K562 (cell line): ENCODE measurements at regions not wholly inside any gene's neighbourhood (a gene's known extent, or its start where the extent isn't known, plus 50 kb on each side); places are given as distances from the start of the nearest gene placed in this dataset.

ENCODE experiments used
- ATAC-seq: fragments of 200-7000 bp; cut with Tn5 transposase; 3 replicates; pipeline ENCODE4 v1.9.1; 2020; ENCODE audit warnings: moderate library complexity
- BruUV-seq: library from RNA; stranded (reverse); fragments of 400-500 nt; replicated peaks from 2 replicates; lab custom pipeline; 2021; lab: Mats Ljungman, UMichigan
- CTCF ChIA-PET: fragments of 300-600 bp; formaldehyde crosslinking; extraction: SDS; loops from one replicate; lab custom pipeline; 2021; ENCODE audit warnings: low intra/inter-chr PET ratio; lab: Yijun Ruan, JAX
- POLR2A ChIA-PET: fragments of 300-600, 350-650 bp; sonication (Branson Sonifier 250); formaldehyde crosslinking; extraction: SDS; loops from one replicate; lab custom pipeline; 2021; ENCODE audit warnings: antibody characterized with exemption, inconsistent platforms; lab: Yijun Ruan, JAX
- DNase-seq, 4 experiments: peaks; one replicate each; pipeline versions ENCODE4 v3.0.0 to v3.0.0-alpha.2; 2011 to 2018; ENCODE audit warnings: low spot score in 3 of 4, mixed read lengths in 3 of 4; ENCODE audit errors: extremely low read depth in 1 of 4
- FAIRE-seq: peaks from 2 replicates; lab custom pipeline; 2011; peaks lifted over from hg19 to GRCh38; lab: Jason Lieb, UNC
- H2AFZ ChIP-seq: 2 replicates; pipeline ENCODE4 v1.6.0; 2011; ENCODE audit warnings: low read depth, low read length, control low read depth, inconsistent platforms
- H3K27ac ChIP-seq: fragments of 200-600 bp; 3 replicates; pipeline ENCODE4 v1.8.0; 2011; ENCODE audit warnings: low read depth, mild to moderate bottlenecking, control low read depth, inconsistent platforms, low read length, moderate library complexity, mixed read lengths; ENCODE audit errors: extremely low read depth
- H3K27me3 ChIP-seq, 2 experiments: fragments of 300-600 bp in 1 of 2; 2 replicates in 1 of 2; 3 replicates in 1 of 2; pipeline versions ENCODE4 v1.6.0 to v1.8.0; 2011; ENCODE audit warnings: inconsistent platforms in 2 of 2, low read length in 2 of 2, mild to moderate bottlenecking in 1 of 2, mixed read lengths in 1 of 2, moderate library complexity in 1 of 2; ENCODE audit not compliant: control insufficient read depth in 2 of 2, insufficient read depth in 2 of 2
- H3K36me3 ChIP-seq: fragments of 300-600 bp; 3 replicates; pipeline ENCODE4 v1.8.0; 2011; ENCODE audit warnings: mild to moderate bottlenecking, low read length, inconsistent platforms; ENCODE audit not compliant: control insufficient read depth, insufficient read depth
- H3K4me1 ChIP-seq, 2 experiments: fragments of 200-600 bp in 1 of 2; replicated peaks in 1 of 2; 2 replicates in 1 of 2; 3 replicates in 1 of 2; pipeline versions ENCODE4 v1.5.1 to v1.8.0; 2011; ENCODE audit warnings: inconsistent platforms in 2 of 2, low read length in 2 of 2, mild to moderate bottlenecking in 1 of 2, mixed read lengths in 1 of 2, moderate library complexity in 1 of 2; ENCODE audit not compliant: control insufficient read depth in 2 of 2, insufficient read depth in 2 of 2
- H3K4me2 ChIP-seq: 2 replicates; pipeline ENCODE4 v1.6.1; 2011; ENCODE audit warnings: low read length, control low read depth, inconsistent platforms, mixed read lengths; ENCODE audit not compliant: insufficient read depth
- H3K4me3 ChIP-seq: fragments of 200-600 bp; sonication (generic), shearing (Covaris generic); 2 replicates; pipeline ENCODE4 v1.5.1; 2016; ENCODE audit warnings: control low read depth, inconsistent platforms
- H3K79me2 ChIP-seq: fragments of 200-600 bp; 3 replicates; pipeline ENCODE4 v1.8.0; 2011; ENCODE audit warnings: low read length, inconsistent platforms; ENCODE audit not compliant: control insufficient read depth, insufficient read depth
- H3K9ac ChIP-seq, 2 experiments: 2 replicates each; pipeline versions ENCODE4 v1.6.0 to v1.6.1; 2011; ENCODE audit warnings: low read depth in 2 of 2, low read length in 2 of 2, control low read depth in 1 of 2, inconsistent platforms in 1 of 2, mild to moderate bottlenecking in 1 of 2, mixed read lengths in 1 of 2; ENCODE audit not compliant: insufficient read depth in 1 of 2
- H3K9me1 ChIP-seq: one replicate; pipeline ENCODE4 v1.6.0; 2011; ENCODE audit warnings: inconsistent platforms, mild to moderate bottlenecking, low read length, moderate library complexity; ENCODE audit not compliant: control insufficient read depth, insufficient read depth
- H3K9me3 ChIP-seq: replicated peaks from 2 replicates; pipeline ENCODE4 v1.5.1; 2011; ENCODE audit warnings: low read depth, low read length, inconsistent platforms; ENCODE audit not compliant: control insufficient read depth, insufficient read depth
- H4K20me1 ChIP-seq: replicated peaks from 2 replicates; pipeline ENCODE4 v1.6.1; 2011; ENCODE audit warnings: low read length, inconsistent platforms, mixed read lengths; ENCODE audit not compliant: control insufficient read depth, insufficient read depth
- ILF3 ChIP-seq: fragments of 450-650 bp; IDR thresholded peaks from 2 replicates; pipeline ENCODE4 v1.6.1; 2018; ENCODE audit warnings: antibody characterized with exemption, mild to moderate bottlenecking, moderate library complexity, borderline replicate concordance
- MTF1 ChIP-seq: fragments of 250-450 bp; sonication (Bioruptor Pico); IDR thresholded peaks from 2 replicates; pipeline ENCODE4 v1.9.0; 2021; ENCODE audit warnings: moderate library complexity, mild to moderate bottlenecking, inconsistent platforms, borderline replicate concordance
- PTTG1 ChIP-seq: fragments of 450-650 bp; IDR thresholded peaks from 2 replicates; pipeline ENCODE4 v1.6.1; 2016; ENCODE audit warnings: low read depth, mild to moderate bottlenecking, missing genetic modification characterization, missing compliant biosample characterization
- SMAD2 ChIP-seq: fragments of 150-350 bp; IDR thresholded peaks from 2 replicates; pipeline ENCODE4 v1.6.1; 2014; ENCODE audit warnings: low read depth, mild to moderate bottlenecking, low read length
- SRSF3 ChIP-seq: fragments of 200-400 bp; formaldehyde crosslinking; IDR thresholded peaks from 2 replicates; pipeline ENCODE4 v1.6.1; 2016; ENCODE audit warnings: mild to moderate bottlenecking, low read length, moderate library complexity; ENCODE audit not compliant: insufficient read depth
- TAL1 ChIP-seq: fragments of 450-650 bp; IDR thresholded peaks from 2 replicates; pipeline ENCODE4 v1.6.1; 2016; ENCODE audit warnings: mild to moderate bottlenecking
- TBL1XR1 ChIP-seq, 2 experiments: IDR thresholded peaks; 2 replicates each; pipeline ENCODE4 v1.6.1; 2012; ENCODE audit warnings: improper control_type of control experiment in 2 of 2, low read length in 2 of 2, mild to moderate bottlenecking in 1 of 2
- TRIM28 ChIP-seq: fragments of 450-650 bp; IDR thresholded peaks from 2 replicates; pipeline ENCODE4 v1.6.1; 2017
- ZNF384 ChIP-seq: IDR thresholded peaks from 2 replicates; pipeline ENCODE4 v1.6.1; 2012; ENCODE audit warnings: low read depth, low read length, improper control_type of control experiment
- ZNF830 ChIP-seq: fragments of 250-450 bp; sonication (Bioruptor Pico); IDR thresholded peaks from 2 replicates; pipeline ENCODE4 v1.5.0; 2021; ENCODE audit warnings: mild to moderate bottlenecking
- WGBS: fragments of 100-300 bp; shearing (Covaris generic); methylation state at CpG from one replicate; pipeline ENCODE4 v1.1.6; 2016; ENCODE audit warnings: low coverage, mixed read lengths; ENCODE audit not compliant: insufficient coverage; ENCODE audit errors: missing lambda C conversion rate; 5-methylcytosine and 5-hydroxymethylcytosine counted together
- in situ Hi-C: fragments of 300-500 bp; cut with MboI; formaldehyde crosslinking; loops from 4 replicates; pipeline ENCODE4 v1.15.0; 2018; ENCODE audit warnings: inconsistent platforms, mixed read lengths
- intact Hi-C: fragments of 100-400 bp; cut with micrococcal nuclease; formaldehyde crosslinking; loops from 2 replicates; pipeline ENCODE4 v1.14.2; 2022

GRCh38 chr16:85211271-85211801, 99.1 kb upstream of the CIBAR2 start:
- Histone ChIP-seq H3K27me3 (no peaks in the 10 kb centered on the region), H3K4me2 (no peak overlapping the region), H3K27ac (no peak overlapping the region), H3K9ac (no peak overlapping the region; a peak in 1 of 4 replicates), H3K36me3 (peaks cover 4% of the 10 kb centered on the region; the same call in 1 of the 3 replicates), H3K4me1 (peaks cover 5 to 52% of the 10 kb centered on the region in 2 experiments; a peak in 4 of 5 replicates), H3K4me3 (no peak overlapping the region), H3K79me2 (peaks cover 12% of the 10 kb centered on the region; the same call in 2 of the 3 replicates), H3K9me1 (no peaks in the 10 kb centered on the region), H4K20me1 (peaks cover 2% of the 10 kb centered on the region; the same call in 1 of the 2 replicates), H3K9me3 (peaks cover 11% of the 10 kb centered on the region), H2AFZ (no peak overlapping the region)
- FAIRE-seq (no peak), DNase-seq (no peak), ATAC-seq (no peak)
- TF ChIP-seq ZNF384 (no peak), SMAD2 (no peak), TAL1 (no peak), TBL1XR1 (IDR thresholded peaks at IDR 0.05; ENCODE audit: low read length in 2 of 2) (no peak), SRSF3 (no peak), MTF1 (CRISPR knock-in tag) (no peak), ILF3 (no peak), ZNF830 (no peak), TRIM28 (no peak), PTTG1 (tag) (no peak)
- WGBS: 82% methylated on average over 17 of the region's 17 CpGs
- no TSS peak for BruUV-seq
- CTCF ChIA-PET: no interaction called here
- in situ Hi-C loops (no loop called here), intact Hi-C loops (no loop called here)
- POLR2A ChIA-PET: interaction anchor here (0.5 to 3.7 kb wide), 4 partner anchors 12 to 347 kb away, joined by 3 to 14 read pairs (median 3); no protein-coding TSS in a partner anchor
